ENCODE measurements at regions not wholly inside any gene's neighbourhood (a gene's known extent, or its start where the extent isn't known, plus 50 kb on each side); places are given as distances from the start of the nearest gene placed in this dataset.
A peak's percentile ranks its signal among the peaks of the same experiment; 100 is the strongest.

- no peaks in the 10 kb centered on the region for H3K79me2 ChIP-seq (ENCODE audit: insufficient read depth, low read length)
- H3K4me1 ChIP-seq (ENCODE audit: insufficient read depth, low read length), result peaks cover 91% of the 10 kb centered on the region
- CTCF ChIA-PET (ENCODE audit: low intra/inter-chr PET ratio, low total read pairs), result no interaction called here
- H4K20me1 ChIP-seq (ENCODE audit: insufficient read depth, low read length), result no peaks in the 10 kb centered on the region
- H3K9ac ChIP-seq (ENCODE audit: insufficient read depth, low read depth, low read length), result no peak overlapping the region
- FAIRE-seq (no peak), ATAC-seq (no peak), DNase-seq (ENCODE audit: low spot score) (no peak)
- no peak overlapping the region for H3K27ac ChIP-seq (ENCODE audit: extremely low read length, insufficient read depth, low read length)
- no peaks in the 10 kb centered on the region for H3K27me3 ChIP-seq (ENCODE audit: control insufficient read depth in 1 of 2, insufficient read depth in 2 of 2, low read length in 2 of 2)
- intact Hi-C loops (cut with micrococcal nuclease; ENCODE audit: unreplicated experiment), result loop anchor here (10.0 kb wide), 1 partner anchor 122 kb away; no protein-coding TSS in a partner anchor
- POLR2A ChIA-PET, result interaction anchor here (1.2 kb wide), 1 partner anchor 27 kb away, joined by 3 read pairs; no protein-coding TSS in a partner anchor
- H3K36me3 ChIP-seq (replicated peaks in 1 of 2; ENCODE audit: control insufficient read depth in 1 of 2, insufficient read depth in 2 of 2, low read length in 2 of 2), result no peaks in the 10 kb centered on the region
- 53% methylated on average over 2 of the region's 2 CpGs for WGBS (ENCODE audit: low lambda C conversion rate)
- H3K4me3 ChIP-seq (replicated peaks in 1 of 3; ENCODE audit: insufficient read depth in 1 of 3, low read depth in 2 of 3, low read length in 3 of 3), result no peak overlapping the region
- in situ Hi-C loops (cut with HindIII; ENCODE audit: extremely low pct_ligation_motif_present, low pct_unique_long_range_greater_than_20kb), result no loop called here
- H3K9me3 ChIP-seq (ENCODE audit: low read length), result no peaks in the 10 kb centered on the region
- BruUV-seq (replicated peaks), result no TSS peak
- no peak overlapping the region for H3K4me2 ChIP-seq (ENCODE audit: low read depth, low read length)
- H2AFZ ChIP-seq (ENCODE audit: low read length), result no peak overlapping the region
- TF ChIP-seq GABPA (IDR thresholded peaks at IDR 0.05; ENCODE audit: low read depth, low read length) (no peak), GABPA (CRISPR knock-in tag; IDR thresholded peaks at IDR 0.05; ENCODE audit: low read depth) (no peak), ZMYM3 (CRISPR knock-in tag; IDR thresholded peaks at IDR 0.05) (no peak), RBM39 (IDR thresholded peaks at IDR 0.05; ENCODE audit: low read depth, low read length, poor library complexity, severe bottlenecking) (no peak), FOSL2 (CRISPR knock-in tag; IDR thresholded peaks at IDR 0.05) (no peak), GATAD2A (CRISPR knock-in tag; IDR thresholded peaks at IDR 0.05) (0 out of 2 replicates have a peak, but pooled peaks have one; percentile 11), RARA (CRISPR knock-in tag; IDR thresholded peaks at IDR 0.05) (peak; percentile 35; the same call in 1 of the 2 replicates), ZNF570 (CRISPR knock-in tag; IDR thresholded peaks at IDR 0.05; ENCODE audit: borderline replicate concordance) (no peak), ZNF333 (CRISPR knock-in tag; IDR thresholded peaks at IDR 0.05; ENCODE audit: borderline replicate concordance) (no peak), ZNF644 (CRISPR knock-in tag; IDR thresholded peaks at IDR 0.05; ENCODE audit: low read depth) (no peak), CBX5 (CRISPR knock-in tag; IDR thresholded peaks at IDR 0.05; ENCODE audit: borderline replicate concordance) (no peak), DRAP1 (CRISPR knock-in tag; IDR thresholded peaks at IDR 0.05) (no peak), ZNF713 (CRISPR knock-in tag; IDR thresholded peaks at IDR 0.05) (no peak)
- TF ChIP-seq, protein P1, sequence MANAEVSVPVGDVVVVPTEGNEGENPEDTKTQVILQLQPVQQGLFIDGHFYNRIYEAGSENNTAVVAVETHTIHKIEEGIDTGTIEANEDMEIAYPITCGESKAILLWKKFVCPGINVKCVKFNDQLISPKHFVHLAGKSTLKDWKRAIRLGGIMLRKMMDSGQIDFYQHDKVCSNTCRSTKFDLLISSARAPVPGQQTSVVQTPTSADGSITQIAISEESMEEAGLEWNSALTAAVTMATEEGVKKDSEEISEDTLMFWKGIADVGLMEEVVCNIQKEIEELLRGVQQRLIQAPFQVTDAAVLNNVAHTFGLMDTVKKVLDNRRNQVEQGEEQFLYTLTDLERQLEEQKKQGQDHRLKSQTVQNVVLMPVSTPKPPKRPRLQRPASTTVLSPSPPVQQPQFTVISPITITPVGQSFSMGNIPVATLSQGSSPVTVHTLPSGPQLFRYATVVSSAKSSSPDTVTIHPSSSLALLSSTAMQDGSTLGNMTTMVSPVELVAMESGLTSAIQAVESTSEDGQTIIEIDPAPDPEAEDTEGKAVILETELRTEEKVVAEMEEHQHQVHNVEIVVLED (CRISPR knock-in tag; IDR thresholded peaks at IDR 0.05; ENCODE audit: borderline replicate concordance), result no peak
- TF ChIP-seq, protein P2, sequence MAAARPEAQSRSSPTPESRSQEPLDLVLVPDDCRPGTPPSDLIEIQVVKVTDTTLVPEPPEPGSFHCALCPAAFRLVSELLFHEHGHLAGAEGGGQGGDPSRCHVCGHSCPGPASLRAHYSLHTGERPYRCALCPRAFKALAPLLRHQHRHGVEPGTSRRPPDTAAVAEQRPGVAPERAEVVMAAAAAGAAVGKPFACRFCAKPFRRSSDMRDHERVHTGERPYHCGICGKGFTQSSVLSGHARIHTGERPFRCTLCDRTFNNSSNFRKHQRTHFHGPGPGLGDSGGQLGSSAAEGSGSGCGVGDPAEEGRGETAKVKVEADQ (CRISPR knock-in tag; IDR thresholded peaks at IDR 0.05; ENCODE audit: borderline replicate concordance), result no peak
- TF ChIP-seq, protein P3, sequence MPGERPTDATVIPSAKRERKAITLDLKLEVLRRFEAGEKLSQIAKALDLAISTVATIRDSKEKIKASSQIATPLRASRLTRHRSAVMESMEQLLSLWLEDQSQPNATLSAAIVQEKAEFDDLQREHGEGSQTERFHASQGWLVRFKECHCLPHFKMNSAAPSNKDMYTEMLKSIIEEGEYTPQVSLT (CRISPR knock-in tag; IDR thresholded peaks at IDR 0.05; ENCODE audit: borderline replicate concordance, low read depth), result no peak
- TF ChIP-seq, protein P4, sequence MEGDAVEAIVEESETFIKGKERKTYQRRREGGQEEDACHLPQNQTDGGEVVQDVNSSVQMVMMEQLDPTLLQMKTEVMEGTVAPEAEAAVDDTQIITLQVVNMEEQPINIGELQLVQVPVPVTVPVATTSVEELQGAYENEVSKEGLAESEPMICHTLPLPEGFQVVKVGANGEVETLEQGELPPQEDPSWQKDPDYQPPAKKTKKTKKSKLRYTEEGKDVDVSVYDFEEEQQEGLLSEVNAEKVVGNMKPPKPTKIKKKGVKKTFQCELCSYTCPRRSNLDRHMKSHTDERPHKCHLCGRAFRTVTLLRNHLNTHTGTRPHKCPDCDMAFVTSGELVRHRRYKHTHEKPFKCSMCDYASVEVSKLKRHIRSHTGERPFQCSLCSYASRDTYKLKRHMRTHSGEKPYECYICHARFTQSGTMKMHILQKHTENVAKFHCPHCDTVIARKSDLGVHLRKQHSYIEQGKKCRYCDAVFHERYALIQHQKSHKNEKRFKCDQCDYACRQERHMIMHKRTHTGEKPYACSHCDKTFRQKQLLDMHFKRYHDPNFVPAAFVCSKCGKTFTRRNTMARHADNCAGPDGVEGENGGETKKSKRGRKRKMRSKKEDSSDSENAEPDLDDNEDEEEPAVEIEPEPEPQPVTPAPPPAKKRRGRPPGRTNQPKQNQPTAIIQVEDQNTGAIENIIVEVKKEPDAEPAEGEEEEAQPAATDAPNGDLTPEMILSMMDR (CRISPR knock-in tag; IDR thresholded peaks at IDR 0.05), result peak; percentile 57
- TF ChIP-seq, protein P5, sequence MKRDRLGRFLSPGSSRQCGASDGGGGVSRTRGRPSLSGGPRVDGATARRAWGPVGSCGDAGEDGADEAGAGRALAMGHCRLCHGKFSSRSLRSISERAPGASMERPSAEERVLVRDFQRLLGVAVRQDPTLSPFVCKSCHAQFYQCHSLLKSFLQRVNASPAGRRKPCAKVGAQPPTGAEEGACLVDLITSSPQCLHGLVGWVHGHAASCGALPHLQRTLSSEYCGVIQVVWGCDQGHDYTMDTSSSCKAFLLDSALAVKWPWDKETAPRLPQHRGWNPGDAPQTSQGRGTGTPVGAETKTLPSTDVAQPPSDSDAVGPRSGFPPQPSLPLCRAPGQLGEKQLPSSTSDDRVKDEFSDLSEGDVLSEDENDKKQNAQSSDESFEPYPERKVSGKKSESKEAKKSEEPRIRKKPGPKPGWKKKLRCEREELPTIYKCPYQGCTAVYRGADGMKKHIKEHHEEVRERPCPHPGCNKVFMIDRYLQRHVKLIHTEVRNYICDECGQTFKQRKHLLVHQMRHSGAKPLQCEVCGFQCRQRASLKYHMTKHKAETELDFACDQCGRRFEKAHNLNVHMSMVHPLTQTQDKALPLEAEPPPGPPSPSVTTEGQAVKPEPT (CRISPR knock-in tag; IDR thresholded peaks at IDR 0.05; ENCODE audit: low read depth), result no peak
Observed at GRCh38 chr1:229102741-229103391, 168.0 kb upstream of the RAB4A start.

All from HepG2 (cell line).